WI38 (cell line): ENCODE measurements at regions not wholly inside any gene's neighbourhood (a gene's known extent, or its start where the extent isn't known, plus 50 kb on each side); places are given as distances from the start of the nearest gene placed in this dataset.
"Not testable (repeated sequence)": the region's sequence is repeated elsewhere in the genome, so short reads cannot be mapped to it uniquely, and the experiment has no call there.

Source experiments
- H3K4me3 ChIP-seq: 2 replicates; pipeline ENCODE4 v1.5.1; 2011; ENCODE audit warnings: low read depth, mild to moderate bottlenecking, control low read depth, low read length
- TF ChIP-seq, protein P1 (sequence below): IDR thresholded peaks from 2 replicates; pipeline ENCODE4 v1.5.1; 2012; ENCODE audit warnings: low read depth, mild to moderate bottlenecking, control low read depth, low read length

DNA sequence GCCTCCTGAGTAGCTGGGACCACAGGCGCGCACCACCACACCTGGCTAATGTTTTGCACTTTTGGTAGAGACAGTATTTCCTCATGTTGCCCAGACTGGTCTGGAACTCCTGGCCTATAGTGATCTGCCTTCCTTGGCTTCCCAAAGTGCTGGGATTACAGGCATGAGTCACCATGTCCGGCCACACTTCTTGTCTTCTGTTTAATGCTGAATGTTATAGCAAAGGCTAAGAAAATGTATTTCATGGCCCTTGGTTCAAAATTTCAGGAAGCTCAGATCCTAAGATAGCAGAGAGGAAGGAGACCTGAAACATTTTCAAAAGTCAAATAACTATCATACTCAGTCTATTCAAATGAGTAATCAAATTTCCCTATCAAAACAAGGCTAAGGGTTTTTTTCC lies 229.6 kb downstream of the BAMBI start:
- TF ChIP-seq, protein P1, sequence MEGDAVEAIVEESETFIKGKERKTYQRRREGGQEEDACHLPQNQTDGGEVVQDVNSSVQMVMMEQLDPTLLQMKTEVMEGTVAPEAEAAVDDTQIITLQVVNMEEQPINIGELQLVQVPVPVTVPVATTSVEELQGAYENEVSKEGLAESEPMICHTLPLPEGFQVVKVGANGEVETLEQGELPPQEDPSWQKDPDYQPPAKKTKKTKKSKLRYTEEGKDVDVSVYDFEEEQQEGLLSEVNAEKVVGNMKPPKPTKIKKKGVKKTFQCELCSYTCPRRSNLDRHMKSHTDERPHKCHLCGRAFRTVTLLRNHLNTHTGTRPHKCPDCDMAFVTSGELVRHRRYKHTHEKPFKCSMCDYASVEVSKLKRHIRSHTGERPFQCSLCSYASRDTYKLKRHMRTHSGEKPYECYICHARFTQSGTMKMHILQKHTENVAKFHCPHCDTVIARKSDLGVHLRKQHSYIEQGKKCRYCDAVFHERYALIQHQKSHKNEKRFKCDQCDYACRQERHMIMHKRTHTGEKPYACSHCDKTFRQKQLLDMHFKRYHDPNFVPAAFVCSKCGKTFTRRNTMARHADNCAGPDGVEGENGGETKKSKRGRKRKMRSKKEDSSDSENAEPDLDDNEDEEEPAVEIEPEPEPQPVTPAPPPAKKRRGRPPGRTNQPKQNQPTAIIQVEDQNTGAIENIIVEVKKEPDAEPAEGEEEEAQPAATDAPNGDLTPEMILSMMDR = no peak
- no peak overlapping the region for H3K4me3 ChIP-seq

DNA sequence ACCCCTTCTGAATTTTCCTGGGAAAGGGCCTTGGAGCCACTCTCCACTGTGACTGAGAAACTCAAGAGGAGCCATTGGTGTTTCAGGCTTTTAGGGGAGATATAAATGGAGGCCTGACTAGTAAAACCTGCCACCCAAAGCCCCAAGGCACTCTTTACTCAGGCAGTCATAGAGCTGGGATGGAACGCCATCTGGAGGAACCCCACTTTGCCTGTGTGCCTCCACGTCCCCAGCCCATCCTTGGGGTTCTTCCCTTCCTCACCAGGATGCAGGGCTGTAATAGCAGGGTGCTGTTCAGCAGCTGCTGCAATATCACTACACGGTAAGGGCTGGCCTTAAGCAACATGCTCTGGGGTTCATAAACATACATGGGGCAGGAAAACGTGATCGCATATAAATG lies 232.6 kb downstream of the BAMBI start:
- TF ChIP-seq, protein P1 = no peak

DNA sequence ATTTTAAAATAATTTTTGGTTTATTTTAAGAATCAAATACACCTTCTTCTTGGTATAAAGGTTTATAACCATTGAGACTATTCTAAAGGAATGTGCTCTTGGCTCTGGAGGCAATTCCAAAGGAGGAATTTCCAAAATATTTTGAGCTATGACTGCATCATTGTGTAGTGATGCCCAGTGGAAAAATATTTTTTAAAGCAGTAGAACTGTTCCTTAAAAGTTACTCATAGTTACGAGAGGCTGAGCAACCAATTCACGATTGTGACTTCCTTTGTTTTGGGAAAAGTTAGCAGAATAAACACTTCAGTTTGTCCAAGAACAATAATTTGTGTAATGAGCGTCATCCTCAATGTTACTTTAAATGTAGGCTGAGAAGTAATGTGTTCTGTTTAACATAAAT lies 233.6 kb downstream of the BAMBI start:
- TF ChIP-seq, protein P1 = no peak
- no peak overlapping the region for H3K4me3 ChIP-seq

More for the DNA sequence above, 232.6 kb downstream of the BAMBI start:
- no peak overlapping the region for H3K4me3 ChIP-seq

DNA sequence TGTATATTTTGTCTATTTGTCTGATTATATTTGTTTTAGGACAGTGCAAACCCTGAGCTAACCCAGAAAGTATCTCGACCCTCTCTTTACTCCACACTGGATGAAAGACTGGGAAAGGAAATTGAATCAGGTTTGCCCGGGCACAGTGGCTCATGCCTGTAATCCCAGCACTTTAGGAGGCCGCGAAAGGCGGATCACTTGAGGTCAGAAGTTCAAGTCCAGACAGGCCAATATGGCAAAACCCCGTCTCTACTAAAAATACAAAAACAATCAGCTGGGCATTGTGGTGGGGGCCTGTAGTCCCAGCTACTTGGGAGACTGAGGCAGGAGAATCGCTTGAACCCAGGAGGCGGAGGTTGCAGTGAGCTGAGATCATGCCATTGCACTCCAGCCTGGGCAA lies 234.2 kb downstream of the BAMBI start:
- H3K4me3 ChIP-seq = not testable (repeated sequence)

DNA sequence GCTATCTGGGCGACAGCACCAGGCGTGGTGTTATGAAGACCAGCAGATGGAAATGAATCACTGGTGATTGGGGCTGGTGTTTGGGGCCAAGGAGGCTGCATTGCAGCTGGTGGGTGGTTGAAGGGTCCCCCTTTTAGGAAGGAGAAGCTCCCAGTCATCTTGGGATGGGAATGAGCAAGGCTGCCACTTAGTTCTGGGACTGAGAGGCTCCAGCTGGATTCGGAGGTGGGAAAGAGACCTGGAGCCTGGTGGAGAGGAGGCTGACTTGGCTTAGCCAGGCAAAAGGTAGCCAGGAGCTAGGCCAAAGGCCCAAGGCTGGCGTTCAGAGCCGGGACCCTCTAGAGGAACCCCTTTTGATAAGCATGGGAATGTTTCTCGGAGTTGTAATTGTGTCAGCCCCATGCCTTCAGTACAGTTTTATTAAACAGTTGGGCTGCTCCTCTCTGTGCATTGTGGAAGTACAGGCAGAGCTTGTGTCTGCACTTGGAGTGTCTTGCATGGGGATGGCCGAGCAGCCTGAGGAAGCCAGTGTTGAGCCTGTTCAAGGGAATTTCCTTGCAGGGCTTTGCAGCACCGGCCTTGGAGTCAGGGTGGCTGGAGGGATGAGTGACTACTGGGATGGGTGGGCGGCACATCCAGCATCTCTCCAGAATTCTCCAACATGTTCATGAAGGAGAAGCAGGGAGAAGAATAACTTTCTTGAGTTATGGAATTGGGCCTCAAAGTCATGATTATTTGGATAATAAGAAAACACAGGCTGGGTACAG lies 234.9 kb downstream of the BAMBI start:
- no peak overlapping the region for H3K4me3 ChIP-seq
- TF ChIP-seq, protein P1 = no peak

DNA sequence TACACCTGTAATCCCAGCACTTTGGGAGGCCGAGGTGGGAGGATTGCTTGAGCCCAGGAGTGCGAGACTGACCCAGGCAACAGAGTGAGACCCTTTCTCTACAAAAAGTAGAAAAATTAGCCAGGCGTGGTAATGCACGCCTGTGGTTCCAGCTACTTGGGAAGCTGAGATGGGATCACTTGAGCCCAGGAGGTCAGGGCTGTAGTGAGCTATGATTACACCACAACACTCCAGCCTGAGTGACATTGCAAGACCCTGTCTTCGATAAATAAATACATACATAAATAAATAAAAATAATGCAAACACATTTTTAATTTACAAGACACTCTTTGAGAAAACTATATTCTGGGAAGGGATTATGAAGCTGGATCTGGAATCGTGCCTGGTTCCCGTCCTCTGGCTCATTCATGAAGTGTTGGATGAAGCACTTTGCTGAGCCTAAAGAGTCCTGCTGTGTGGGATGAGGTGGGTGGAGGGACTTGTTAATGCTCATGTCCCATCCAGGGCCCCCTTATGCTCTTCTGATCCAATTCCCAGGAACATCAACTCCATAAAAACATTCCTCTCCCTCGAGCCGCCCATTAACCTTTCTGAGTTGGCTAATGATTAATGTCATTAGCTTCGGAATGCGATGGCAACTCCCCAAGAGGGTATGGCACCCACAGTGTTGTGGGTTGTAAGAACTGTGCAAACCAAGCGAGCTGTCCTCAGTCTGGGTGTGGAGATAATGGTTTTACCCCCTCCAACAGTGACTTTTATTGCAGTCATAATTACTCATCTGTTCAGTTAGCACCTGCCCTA lies 236.3 kb downstream of the BAMBI start:
- H3K4me3 ChIP-seq = no peak overlapping the region
- TF ChIP-seq, protein P1 = no peak

DNA sequence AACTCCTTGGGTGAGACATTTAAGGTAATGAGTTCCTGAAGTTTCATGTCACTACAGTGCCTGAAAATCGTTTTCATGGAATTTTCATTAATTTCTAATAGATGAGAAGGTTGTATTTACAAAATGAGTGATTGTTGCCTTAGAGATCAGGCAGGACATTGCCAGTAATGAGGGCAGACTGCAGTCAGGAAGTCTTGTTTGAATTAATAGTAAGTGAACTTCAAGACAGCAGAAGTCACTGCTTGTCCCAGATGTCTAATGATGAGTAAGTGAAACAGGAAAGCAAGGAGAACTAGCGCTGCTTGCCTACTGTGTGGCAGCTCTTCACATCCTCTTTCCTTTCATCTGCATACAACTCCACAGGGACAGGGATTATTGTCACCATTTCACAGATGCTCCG lies 237.4 kb downstream of the BAMBI start:
- TF ChIP-seq, protein P1 = no peak

More for the DNA sequence above, 237.4 kb downstream of the BAMBI start:
- no peak overlapping the region for H3K4me3 ChIP-seq
